Stimulated activated naive CD8-positive, alpha-beta T cell treated with anti-CD3 and anti-CD28 coated beads, Interleukin-15, Interleukin-2, amounts not matched to agents 100 ng/mL and 50 ng/mL, for 24 hours (primary cell): ENCODE measurements at regions not wholly inside any gene's neighbourhood (a gene's known extent, or its start where the extent isn't known, plus 50 kb on each side); places are given as distances from the start of the nearest gene placed in this dataset.

ENCODE experiments used
- H3K27ac Mint-ChIP-seq: one replicate; pipeline ENCODE4 v1.8.0; 2021; ENCODE audit warnings: mild to moderate bottlenecking, mixed read lengths
- H3K27me3 Mint-ChIP-seq: one replicate; pipeline ENCODE4 v1.8.0; 2021; ENCODE audit warnings: mixed read lengths
- H3K36me3 Mint-ChIP-seq: one replicate; pipeline ENCODE4 v1.8.0; 2021; ENCODE audit warnings: low read depth, mixed read lengths
- H3K4me1 Mint-ChIP-seq: one replicate; pipeline ENCODE4 v1.8.0; 2021; ENCODE audit warnings: low read depth, mixed read lengths
- H3K4me3 Mint-ChIP-seq: one replicate; pipeline ENCODE4 v1.8.0; 2021; ENCODE audit warnings: mild to moderate bottlenecking, mixed read lengths
- H3K9me3 Mint-ChIP-seq: one replicate; pipeline ENCODE4 v1.8.0; 2021; ENCODE audit warnings: mixed read lengths

- Mint-ChIP-seq H3K9me3 (no peaks in the 10 kb centered on the region), H3K36me3 (no peaks in the 10 kb centered on the region), H3K27ac (no peak overlapping the region), H3K27me3 (no peaks in the 10 kb centered on the region), H3K4me1 (no peaks in the 10 kb centered on the region), H3K4me3 (no peak overlapping the region)
Measured at GRCh38 chr4:27141530-27141929, 280.9 kb downstream of the STIM2 start.

- no peaks in the 10 kb centered on the region for H3K36me3 Mint-ChIP-seq
- H3K4me3 Mint-ChIP-seq: no peak overlapping the region
- peaks cover 10% of the 10 kb centered on the region for H3K9me3 Mint-ChIP-seq
- no peak overlapping the region for H3K27ac Mint-ChIP-seq
- H3K27me3 Mint-ChIP-seq: peaks cover 3% of the 10 kb centered on the region
- no peaks in the 10 kb centered on the region for H3K4me1 Mint-ChIP-seq
Measured at GRCh38 chr4:27142841-27143240, 282.2 kb downstream of the STIM2 start.

DNA sequence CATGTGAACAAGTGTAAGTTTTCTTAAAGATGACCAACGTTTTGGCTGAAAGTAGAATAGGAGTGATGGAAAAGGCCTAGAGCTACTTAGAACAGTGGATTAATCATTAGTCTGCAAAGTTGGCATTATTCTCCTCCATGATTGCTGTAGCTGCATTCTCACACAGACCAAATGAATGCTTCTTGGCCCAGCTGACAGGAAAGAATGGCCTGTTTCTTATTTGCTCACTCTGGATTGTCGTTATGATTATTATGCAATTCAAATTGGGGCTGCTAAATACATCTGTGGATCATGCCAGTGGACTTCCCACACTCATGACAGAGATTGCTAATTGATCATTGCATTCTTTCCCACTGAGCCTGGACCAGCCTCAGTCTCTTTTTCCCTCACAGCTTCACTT, 285.0 kb downstream of the STIM2 start:
- Mint-ChIP-seq H3K4me1 (no peaks in the 10 kb centered on the region), H3K27ac (no peak overlapping the region), H3K4me3 (no peak overlapping the region), H3K27me3 (peaks cover 3% of the 10 kb centered on the region), H3K36me3 (no peaks in the 10 kb centered on the region), H3K9me3 (peaks cover 10% of the 10 kb centered on the region)

- Mint-ChIP-seq H3K27me3 (peaks cover 7% of the 10 kb centered on the region), H3K9me3 (peaks cover 10% of the 10 kb centered on the region), H3K36me3 (no peaks in the 10 kb centered on the region), H3K4me3 (no peak overlapping the region), H3K27ac (no peak overlapping the region), H3K4me1 (no peaks in the 10 kb centered on the region)
Measured at GRCh38 chr4:27148211-27148895, 287.7 kb downstream of the STIM2 start.

DNA sequence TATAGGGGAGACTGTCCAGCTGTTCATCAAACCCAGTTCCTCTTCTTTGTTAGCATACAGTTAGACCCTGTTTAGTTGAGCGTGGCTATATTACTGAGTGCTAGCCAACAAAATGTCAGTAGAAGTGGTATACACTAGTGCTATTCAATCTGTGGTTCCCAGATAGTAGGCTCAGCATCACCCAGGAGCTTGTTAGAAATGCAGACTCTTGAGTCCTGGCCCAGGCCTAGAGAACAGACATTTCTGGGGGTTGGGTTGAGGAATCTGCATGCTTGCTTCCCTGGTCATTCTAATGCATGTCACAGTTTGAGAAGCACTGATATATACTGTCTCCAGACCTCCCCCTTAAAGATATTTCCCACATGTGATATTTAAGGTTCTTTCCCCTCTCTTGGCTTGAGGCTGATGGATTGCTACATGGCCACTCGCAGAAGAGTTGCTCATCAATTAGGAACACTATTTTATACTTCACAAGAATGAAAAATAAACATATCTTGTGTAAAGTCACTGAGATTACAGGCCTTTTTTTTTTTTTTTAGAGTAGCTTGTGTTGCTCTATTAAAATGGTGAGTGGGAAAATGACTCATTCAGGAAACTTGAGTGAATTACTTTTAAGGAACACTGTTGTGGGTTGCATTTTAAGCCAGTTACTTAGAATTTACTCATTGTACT, 289.0 kb downstream of the STIM2 start:
- Mint-ChIP-seq H3K27me3 (peaks cover 11% of the 10 kb centered on the region), H3K36me3 (no peaks in the 10 kb centered on the region), H3K9me3 (peaks cover 10% of the 10 kb centered on the region), H3K4me1 (no peaks in the 10 kb centered on the region), H3K4me3 (no peak overlapping the region), H3K27ac (no peak overlapping the region)

- no peak overlapping the region for H3K4me3 Mint-ChIP-seq
- no peak overlapping the region for H3K27ac Mint-ChIP-seq
- no peaks in the 10 kb centered on the region for H3K4me1 Mint-ChIP-seq
- H3K27me3 Mint-ChIP-seq: peaks cover 17% of the 10 kb centered on the region
- no peaks in the 10 kb centered on the region for H3K9me3 Mint-ChIP-seq
- H3K36me3 Mint-ChIP-seq: no peaks in the 10 kb centered on the region
Measured at GRCh38 chr4:27152703-27153102, 292.1 kb downstream of the STIM2 start.

GRCh38 chr4:27154706-27155105, 294.1 kb downstream of the STIM2 start:
- H3K4me1 Mint-ChIP-seq: no peaks in the 10 kb centered on the region
- H3K27ac Mint-ChIP-seq: no peak overlapping the region
- H3K9me3 Mint-ChIP-seq: no peaks in the 10 kb centered on the region
- H3K27me3 Mint-ChIP-seq: peaks cover 17% of the 10 kb centered on the region
- no peaks in the 10 kb centered on the region for H3K36me3 Mint-ChIP-seq
- no peak overlapping the region for H3K4me3 Mint-ChIP-seq

- no peaks in the 10 kb centered on the region for H3K36me3 Mint-ChIP-seq
- no peaks in the 10 kb centered on the region for H3K9me3 Mint-ChIP-seq
- peaks cover 5% of the 10 kb centered on the region for H3K27me3 Mint-ChIP-seq
- H3K4me1 Mint-ChIP-seq: no peaks in the 10 kb centered on the region
- H3K27ac Mint-ChIP-seq: no peak overlapping the region
- H3K4me3 Mint-ChIP-seq: no peak overlapping the region
Measured at GRCh38 chr4:27161191-27161590, 300.6 kb downstream of the STIM2 start.

GRCh38 chr4:27168783-27169182, 308.1 kb downstream of the STIM2 start:
- Mint-ChIP-seq H3K27me3 (no peaks in the 10 kb centered on the region), H3K4me1 (no peaks in the 10 kb centered on the region), H3K27ac (no peak overlapping the region)

GRCh38 chr4:27173280-27173679, 312.6 kb downstream of the STIM2 start:
- H3K4me1 Mint-ChIP-seq: no peaks in the 10 kb centered on the region
- no peaks in the 10 kb centered on the region for H3K9me3 Mint-ChIP-seq

More at GRCh38 chr4:27168783-27169182, 308.1 kb downstream of the STIM2 start:
- H3K36me3 Mint-ChIP-seq: no peaks in the 10 kb centered on the region
- no peaks in the 10 kb centered on the region for H3K9me3 Mint-ChIP-seq
- H3K4me3 Mint-ChIP-seq: no peak overlapping the region

GRCh38 chr4:27176400-27176799, 315.8 kb downstream of the STIM2 start:
- Mint-ChIP-seq H3K36me3 (no peaks in the 10 kb centered on the region), H3K4me1 (no peaks in the 10 kb centered on the region), H3K27me3 (peaks cover 7% of the 10 kb centered on the region), H3K27ac (no peak overlapping the region), H3K9me3 (peaks cover 3% of the 10 kb centered on the region), H3K4me3 (no peak overlapping the region)

More at GRCh38 chr4:27173280-27173679, 312.6 kb downstream of the STIM2 start:
- Mint-ChIP-seq H3K36me3 (no peaks in the 10 kb centered on the region), H3K27ac (no peak overlapping the region), H3K4me3 (no peak overlapping the region), H3K27me3 (no peaks in the 10 kb centered on the region)

- Mint-ChIP-seq H3K4me3 (no peak overlapping the region), H3K36me3 (no peaks in the 10 kb centered on the region), H3K9me3 (peaks cover 3% of the 10 kb centered on the region), H3K4me1 (no peaks in the 10 kb centered on the region), H3K27ac (no peak overlapping the region), H3K27me3 (peaks cover 7% of the 10 kb centered on the region)
Measured at GRCh38 chr4:27176881-27177280, 316.2 kb downstream of the STIM2 start.

DNA sequence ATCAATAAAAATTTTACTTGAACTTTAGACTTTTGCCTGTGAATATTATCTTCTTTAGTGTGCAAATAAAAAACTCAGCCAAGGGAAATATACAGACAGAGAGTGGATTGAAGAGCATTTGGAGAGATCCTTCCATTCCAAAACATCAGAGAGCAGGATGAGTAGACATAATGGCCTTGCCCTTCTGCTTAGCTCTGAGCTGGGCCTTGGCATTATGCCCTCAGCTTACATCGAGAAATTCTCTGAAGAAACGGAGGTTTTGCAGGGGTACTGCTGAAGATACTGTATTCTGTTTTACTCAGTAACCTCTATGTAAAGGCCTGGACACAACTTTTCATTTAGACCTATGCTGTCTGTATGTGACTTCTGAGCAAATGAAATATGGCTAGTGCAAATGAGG, 317.4 kb downstream of the STIM2 start:
- H3K4me3 Mint-ChIP-seq: no peak overlapping the region
- no peak overlapping the region for H3K27ac Mint-ChIP-seq

GRCh38 chr4:27181693-27182092, 321.1 kb downstream of the STIM2 start:
- Mint-ChIP-seq H3K27me3 (peaks cover 7% of the 10 kb centered on the region), H3K27ac (no peak overlapping the region), H3K4me3 (no peak overlapping the region), H3K4me1 (no peaks in the 10 kb centered on the region), H3K36me3 (no peaks in the 10 kb centered on the region), H3K9me3 (peaks cover 3% of the 10 kb centered on the region)

More for the DNA sequence above, 317.4 kb downstream of the STIM2 start:
- H3K4me1 Mint-ChIP-seq: no peaks in the 10 kb centered on the region
- H3K27me3 Mint-ChIP-seq: peaks cover 7% of the 10 kb centered on the region
- H3K9me3 Mint-ChIP-seq: peaks cover 3% of the 10 kb centered on the region
- no peaks in the 10 kb centered on the region for H3K36me3 Mint-ChIP-seq

GRCh38 chr4:27182211-27182610, 321.6 kb downstream of the STIM2 start:
- Mint-ChIP-seq H3K4me3 (no peak overlapping the region), H3K9me3 (peaks cover 3% of the 10 kb centered on the region), H3K36me3 (no peaks in the 10 kb centered on the region), H3K27ac (no peak overlapping the region), H3K4me1 (no peaks in the 10 kb centered on the region), H3K27me3 (peaks cover 7% of the 10 kb centered on the region)
